SK-N-SH (cell line): ENCODE measurements at regions not wholly inside any gene's neighbourhood (a gene's known extent, or its start where the extent isn't known, plus 50 kb on each side); places are given as distances from the start of the nearest gene placed in this dataset.

ENCODE experiments used
- EP300 ChIP-seq, 2 experiments: IDR thresholded peaks; 2 replicates each; pipeline versions ENCODE4 v1.4.0 to v1.6.1; 2012; ENCODE audit warnings: borderline replicate concordance in 1 of 2, low read depth in 1 of 2, low read length in 1 of 2
- GABPA ChIP-seq: IDR thresholded peaks from 2 replicates; pipeline ENCODE4 v1.4.0; 2012; ENCODE audit warnings: low read depth, mild to moderate bottlenecking
- TCF12 ChIP-seq: IDR thresholded peaks from 2 replicates; pipeline ENCODE4 v1.4.0; 2012
- TF ChIP-seq, protein P1 (sequence below): fragments of 200-600 bp; sonication (generic); IDR thresholded peaks from 2 replicates; pipeline ENCODE4 v1.6.1; 2017; ENCODE audit warnings: antibody characterized with exemption, mild to moderate bottlenecking, moderate library complexity

DNA sequence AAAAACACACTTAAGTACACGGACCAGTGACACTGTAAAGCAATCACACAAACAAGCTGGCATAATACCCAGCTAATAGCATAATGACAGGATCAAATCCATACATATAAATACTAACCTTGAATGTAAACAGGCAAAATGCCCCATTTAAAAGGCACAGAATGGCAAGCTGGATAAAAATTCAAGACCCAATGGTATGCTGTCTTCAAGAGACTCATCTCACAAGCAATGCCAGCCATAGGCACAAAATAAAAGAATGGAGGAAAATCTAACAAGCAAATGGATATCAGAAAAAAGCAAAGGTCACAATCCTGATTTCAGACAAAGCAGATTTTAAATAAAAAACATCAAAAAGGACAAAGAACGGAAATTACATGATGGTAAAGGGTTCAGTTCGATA is 79.1 kb upstream of the PTGFR start:
- TF ChIP-seq GABPA = no peak
- TF ChIP-seq, protein P1, sequence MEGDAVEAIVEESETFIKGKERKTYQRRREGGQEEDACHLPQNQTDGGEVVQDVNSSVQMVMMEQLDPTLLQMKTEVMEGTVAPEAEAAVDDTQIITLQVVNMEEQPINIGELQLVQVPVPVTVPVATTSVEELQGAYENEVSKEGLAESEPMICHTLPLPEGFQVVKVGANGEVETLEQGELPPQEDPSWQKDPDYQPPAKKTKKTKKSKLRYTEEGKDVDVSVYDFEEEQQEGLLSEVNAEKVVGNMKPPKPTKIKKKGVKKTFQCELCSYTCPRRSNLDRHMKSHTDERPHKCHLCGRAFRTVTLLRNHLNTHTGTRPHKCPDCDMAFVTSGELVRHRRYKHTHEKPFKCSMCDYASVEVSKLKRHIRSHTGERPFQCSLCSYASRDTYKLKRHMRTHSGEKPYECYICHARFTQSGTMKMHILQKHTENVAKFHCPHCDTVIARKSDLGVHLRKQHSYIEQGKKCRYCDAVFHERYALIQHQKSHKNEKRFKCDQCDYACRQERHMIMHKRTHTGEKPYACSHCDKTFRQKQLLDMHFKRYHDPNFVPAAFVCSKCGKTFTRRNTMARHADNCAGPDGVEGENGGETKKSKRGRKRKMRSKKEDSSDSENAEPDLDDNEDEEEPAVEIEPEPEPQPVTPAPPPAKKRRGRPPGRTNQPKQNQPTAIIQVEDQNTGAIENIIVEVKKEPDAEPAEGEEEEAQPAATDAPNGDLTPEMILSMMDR = no peak
- TF ChIP-seq EP300 (IDR thresholded peaks at IDR 0.05; ENCODE audit: borderline replicate concordance in 1 of 2, low read depth in 1 of 2, low read length in 1 of 2) = no peak
- TF ChIP-seq TCF12 = no peak
